Endothelial cell of umbilical vein (primary cell): ENCODE measurements at regions not wholly inside any gene's neighbourhood (a gene's known extent, or its start where the extent isn't known, plus 50 kb on each side); places are given as distances from the start of the nearest gene placed in this dataset.

Source experiments
- BruUV-seq: library from RNA; stranded (reverse); fragments of 400-500 nt; replicated peaks from 2 replicates; lab custom pipeline; 2021; lab: Mats Ljungman, UMichigan
- CTCF ChIA-PET: fragments of 300-600, 350-600 bp; sonication (Branson Sonifier 250); formaldehyde crosslinking; loops from one replicate; lab custom pipeline; 2021; ENCODE audit warnings: antibody characterized with exemption, inconsistent platforms; lab: Charles Lee
- POLR2A ChIA-PET: fragments of 300-600, 350-600 bp; sonication (Branson Sonifier 250); formaldehyde crosslinking; loops from one replicate; lab custom pipeline; 2021; ENCODE audit warnings: antibody characterized with exemption, inconsistent platforms; lab: Charles Lee
- DNase-seq: peaks from one replicate; pipeline ENCODE4 v3.0.0-alpha.2; 2011; ENCODE audit warnings: low read depth, low spot score
- FAIRE-seq: peaks from 2 replicates; lab custom pipeline; 2011; peaks lifted over from hg19 to GRCh38; lab: Jason Lieb, UNC
- H2AFZ ChIP-seq: 2 replicates; pipeline ENCODE4 v1.6.0; 2012; ENCODE audit warnings: low read depth, low read length, control low read depth, inconsistent platforms
- H3K27ac ChIP-seq: 2 replicates; pipeline ENCODE4 v1.5.1; 2011; ENCODE audit warnings: low read depth, mild to moderate bottlenecking, control low read depth, low read length, moderate library complexity; ENCODE audit not compliant: insufficient read depth
- H3K27me3 ChIP-seq, 2 experiments: 2 replicates each; pipeline versions ENCODE4 v1.6.0 to v1.6.1; 2011; ENCODE audit warnings: low read length in 2 of 2, mixed read lengths in 1 of 2; ENCODE audit not compliant: control insufficient read depth in 2 of 2, insufficient read depth in 2 of 2
- H3K36me3 ChIP-seq, 2 experiments: 2 replicates in 1 of 2; 3 replicates in 1 of 2; pipeline ENCODE4 v1.5.1; 2011; ENCODE audit warnings: low read length in 2 of 2, mild to moderate bottlenecking in 1 of 2, moderate library complexity in 1 of 2; ENCODE audit not compliant: control insufficient read depth in 2 of 2, insufficient read depth in 2 of 2; ENCODE audit errors: extremely low read depth in 1 of 2
- H3K4me1 ChIP-seq: 3 replicates; pipeline ENCODE4 v1.5.1; 2011; ENCODE audit warnings: mild to moderate bottlenecking, low read length; ENCODE audit not compliant: control insufficient read depth, insufficient read depth; ENCODE audit errors: extremely low read depth
- H3K4me2 ChIP-seq: 2 replicates; pipeline ENCODE4 v1.6.1; 2011; ENCODE audit warnings: low read length, control low read depth, mixed read lengths; ENCODE audit not compliant: insufficient read depth
- H3K4me3 ChIP-seq, 3 experiments: fragments of 200-600 bp in 1 of 3; sonication (generic), shearing (Covaris generic) in 1 of 3; replicated peaks in 1 of 3; 2 replicates each; pipeline ENCODE4 v1.5.1; 2011 to 2016; ENCODE audit warnings: control low read depth in 3 of 3, low read length in 3 of 3, mild to moderate bottlenecking in 2 of 3, inconsistent platforms in 1 of 3, low read depth in 1 of 3, moderate library complexity in 1 of 3; ENCODE audit not compliant: insufficient read depth in 1 of 3
- H3K79me2 ChIP-seq: 2 replicates; pipeline ENCODE4 v1.6.0; 2012; ENCODE audit warnings: low read length, inconsistent platforms; ENCODE audit not compliant: control insufficient read depth, insufficient read depth
- H3K9ac ChIP-seq: replicated peaks from 2 replicates; pipeline ENCODE3; 2011; ENCODE audit warnings: low read length, control low read depth; ENCODE audit not compliant: insufficient read depth; ENCODE audit errors: extremely low read depth
- H3K9me1 ChIP-seq: replicated peaks from 3 replicates; pipeline ENCODE4 v1.6.0; 2011; ENCODE audit warnings: mild to moderate bottlenecking, low read length; ENCODE audit not compliant: control insufficient read depth, insufficient read depth; ENCODE audit errors: extremely low read depth
- H3K9me3 ChIP-seq: replicated peaks from 2 replicates; pipeline ENCODE4 v1.5.1; 2012; ENCODE audit warnings: low read length, inconsistent platforms; ENCODE audit not compliant: control insufficient read depth, insufficient read depth
- H4K20me1 ChIP-seq: replicated peaks from 2 replicates; pipeline ENCODE3; 2011; ENCODE audit warnings: mild to moderate bottlenecking, low read length; ENCODE audit not compliant: control insufficient read depth, insufficient read depth; ENCODE audit errors: extremely low read depth
- EZH2 ChIP-seq: IDR thresholded peaks from 2 replicates; pipeline ENCODE4 v1.6.1; 2012; ENCODE audit warnings: borderline replicate concordance, low read depth, mild to moderate bottlenecking, moderate library complexity, low read length, inconsistent platforms; ENCODE audit not compliant: severe bottlenecking
- FOS ChIP-seq: IDR thresholded peaks from 2 replicates; pipeline ENCODE4 v1.6.1; 2011; ENCODE audit warnings: mild to moderate bottlenecking, low read length, moderate library complexity, borderline replicate concordance; ENCODE audit not compliant: insufficient read depth
- GATA2 ChIP-seq: IDR thresholded peaks from 2 replicates; pipeline ENCODE4 v1.7.0; 2011; ENCODE audit warnings: low read depth, mild to moderate bottlenecking, moderate library complexity, mixed read lengths, low read length; ENCODE audit not compliant: insufficient read length, insufficient read depth
- JUN ChIP-seq: IDR thresholded peaks from 2 replicates; pipeline ENCODE4 v1.6.1; 2011; ENCODE audit warnings: borderline replicate concordance, low read depth; ENCODE audit not compliant: insufficient read length, insufficient read depth
- MAX ChIP-seq: IDR thresholded peaks from 2 replicates; pipeline ENCODE4 v1.6.1; 2011; ENCODE audit not compliant: insufficient read depth, insufficient read length
- MYC ChIP-seq: IDR thresholded peaks from one replicate; pipeline ENCODE4 v1.6.1; 2011; ENCODE audit warnings: mild to moderate bottlenecking, low read depth, low read length
- POLR2A ChIP-seq: IDR thresholded peaks from 2 replicates; pipeline ENCODE4 v1.6.1; 2012; ENCODE audit warnings: low read depth, mild to moderate bottlenecking, control low read depth, low read length
- POLR2AphosphoS5 ChIP-seq: IDR thresholded peaks from 2 replicates; pipeline ENCODE4 v1.6.1; 2012; ENCODE audit warnings: low read depth, mild to moderate bottlenecking, control low read depth, low read length, moderate library complexity; ENCODE audit not compliant: insufficient read depth
- dilution Hi-C: fragments of 300-500 bp; cut with MboI; formaldehyde crosslinking; loops from one replicate; pipeline ENCODE4 v1.15.0; 2019; ENCODE audit warnings: low sequenced_read_pairs; ENCODE audit not compliant: extremely low pct_ligation_motif_present
- intact Hi-C: fragments of 100-400 bp; cut with micrococcal nuclease; formaldehyde crosslinking; loops from one replicate; pipeline ENCODE4 v1.10.0; 2022

GRCh38 chr1:29921741-29922140 lies 685.4 kb downstream of the PTPRU start:
- Histone ChIP-seq H3K4me1 (no peaks in the 10 kb centered on the region), H3K27me3 (no peaks in the 10 kb centered on the region), H2AFZ (no peak overlapping the region), H3K4me3 (no peak overlapping the region), H3K9me1 (no peaks in the 10 kb centered on the region), H3K36me3 (no peaks in the 10 kb centered on the region), H3K79me2 (no peaks in the 10 kb centered on the region), H4K20me1 (no peaks in the 10 kb centered on the region), H3K9ac (no peak overlapping the region), H3K27ac (no peak overlapping the region), H3K9me3 (no peaks in the 10 kb centered on the region), H3K4me2 (no peak overlapping the region)
- dilution Hi-C loops: no loop called here
- BruUV-seq: no TSS peak
- POLR2A ChIA-PET: no interaction called here
- no peak for DNase-seq
- intact Hi-C loops: no loop called here
- CTCF ChIA-PET: no interaction called here
- no peak for FAIRE-seq
- TF ChIP-seq EZH2 (no peak), MAX (no peak), POLR2A (no peak)

- Histone ChIP-seq H3K9ac (no peak overlapping the region), H3K79me2 (no peaks in the 10 kb centered on the region), H3K4me2 (no peak overlapping the region), H3K4me1 (no peaks in the 10 kb centered on the region), H3K4me3 (no peak overlapping the region), H4K20me1 (no peaks in the 10 kb centered on the region), H3K9me3 (no peaks in the 10 kb centered on the region), H3K27ac (no peak overlapping the region), H3K27me3 (no peaks in the 10 kb centered on the region), H3K9me1 (no peaks in the 10 kb centered on the region), H3K36me3 (no peaks in the 10 kb centered on the region), H2AFZ (no peak overlapping the region)
- intact Hi-C loops: no loop called here
- DNase-seq (no peak), FAIRE-seq (no peak)
- POLR2A ChIA-PET: no interaction called here
- dilution Hi-C loops: no loop called here
- CTCF ChIA-PET: no interaction called here
- no TSS peak for BruUV-seq
- no peak for TF ChIP-seq JUN
- TF ChIP-seq FOS: no peak
- TF ChIP-seq GATA2: no peak
- TF ChIP-seq POLR2A: no peak
- TF ChIP-seq POLR2AphosphoS5: no peak
- TF ChIP-seq EZH2: no peak
- no peak for TF ChIP-seq MYC
- TF ChIP-seq MAX: no peak
Observed at GRCh38 chr1:29920784-29921183, 684.5 kb downstream of the PTPRU start.
